Activated naive CD8-positive, alpha-beta T cell treated with anti-CD3 and anti-CD28 coated beads, Interleukin-2, amount 50 U/mL, for 24 hours (primary cell): ENCODE measurements at regions not wholly inside any gene's neighbourhood (a gene's known extent, or its start where the extent isn't known, plus 50 kb on each side); places are given as distances from the start of the nearest gene placed in this dataset.
"Not testable (repeated sequence)": the region's sequence is repeated elsewhere in the genome, so short reads cannot be mapped to it uniquely, and the experiment has no call there.

ENCODE experiments used
- ATAC-seq: fragments of 150-1000 bp; cut with Tn5 transposase; one replicate; pipeline ENCODE4 v1.10.0; 2021
- DNase-seq: peaks from one replicate; pipeline ENCODE4 v3.0.0; 2021
- H3K27ac Mint-ChIP-seq: one replicate; pipeline ENCODE4 v1.8.0; 2021; ENCODE audit warnings: mild to moderate bottlenecking, mixed read lengths
- H3K27me3 Mint-ChIP-seq: one replicate; pipeline ENCODE4 v1.8.0; 2021; ENCODE audit warnings: mixed read lengths
- H3K36me3 Mint-ChIP-seq: one replicate; pipeline ENCODE4 v1.8.0; 2021; ENCODE audit warnings: low read depth, mixed read lengths
- H3K4me1 Mint-ChIP-seq: one replicate; pipeline ENCODE4 v1.8.0; 2021; ENCODE audit warnings: mixed read lengths
- H3K4me3 Mint-ChIP-seq: one replicate; pipeline ENCODE4 v1.8.0; 2021; ENCODE audit warnings: mild to moderate bottlenecking, moderate library complexity, mixed read lengths
- H3K9me3 Mint-ChIP-seq: one replicate; pipeline ENCODE4 v1.8.0; 2021; ENCODE audit warnings: mixed read lengths

DNA sequence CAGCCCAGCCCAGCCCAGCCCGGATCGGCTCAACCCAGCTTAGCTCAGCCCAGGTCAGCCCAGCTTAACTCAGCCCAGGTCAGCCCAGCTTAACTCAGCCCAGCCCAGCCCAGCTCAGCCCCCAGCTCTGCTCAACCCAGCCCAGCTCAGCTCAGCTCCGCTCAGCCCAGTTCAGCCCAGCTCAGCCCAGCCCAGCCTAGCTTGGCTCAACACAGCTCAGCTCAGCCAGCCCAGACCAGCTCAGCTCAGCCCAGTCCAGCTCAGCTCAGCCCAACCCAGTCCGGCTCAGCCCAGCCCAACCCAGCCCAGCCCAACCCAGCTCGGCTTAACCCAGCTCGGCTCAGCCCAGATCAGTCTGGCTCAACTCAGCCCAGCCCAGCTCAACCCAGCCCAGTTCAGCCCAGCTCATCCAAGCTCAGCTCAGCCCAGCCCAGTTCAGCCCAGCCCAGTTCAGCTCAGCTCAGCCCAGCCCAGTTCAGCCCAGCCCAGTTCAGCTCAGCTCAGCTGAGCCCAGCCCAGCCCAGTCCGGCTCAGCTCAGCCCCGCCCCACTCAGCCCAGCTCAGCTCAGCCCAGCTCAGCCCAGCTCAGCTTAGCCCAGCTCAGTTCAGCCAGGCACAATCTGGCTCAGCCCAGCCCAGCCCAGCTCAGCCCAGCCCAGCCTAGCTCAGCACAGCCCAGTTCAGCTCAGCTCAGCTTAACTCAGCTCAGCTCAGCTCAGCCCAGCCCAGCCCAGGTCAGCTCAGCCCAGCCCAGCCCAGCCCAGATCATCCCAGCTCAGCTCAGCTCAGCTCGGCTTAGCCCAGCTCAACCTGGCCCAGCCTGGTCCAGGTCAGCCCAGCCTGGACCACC, 331.7 kb downstream of the TMEM121 start:
- Mint-ChIP-seq H3K27ac (peak overlapping the region; percentile 46), H3K4me1 (peaks cover 35% of the 10 kb centered on the region), H3K27me3 (no peaks in the 10 kb centered on the region), H3K4me3 (peak overlapping the region; percentile 80), H3K9me3 (no peaks in the 10 kb centered on the region), H3K36me3 (peaks cover 8% of the 10 kb centered on the region)
- DNase-seq = no peak
- peak; percentile 12 for ATAC-seq

DNA sequence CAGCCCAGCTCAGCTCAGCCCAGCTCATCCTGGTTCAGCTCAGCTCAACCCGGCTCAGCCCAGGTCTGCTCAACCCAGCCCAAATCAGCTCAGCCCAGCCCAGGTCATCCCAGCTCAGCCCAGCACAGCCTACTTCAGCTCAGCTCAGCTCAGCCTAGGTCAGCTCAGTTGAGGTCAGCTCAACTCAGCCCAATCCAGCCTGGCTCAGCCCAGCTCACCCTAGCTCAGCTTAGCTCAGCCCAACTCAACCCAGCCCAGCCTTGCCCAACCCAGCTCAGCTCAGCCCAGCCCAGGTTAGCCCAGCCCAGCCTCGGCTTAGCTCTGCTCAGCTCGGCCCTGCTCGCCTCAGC, 332.3 kb downstream of the TMEM121 start:
- Mint-ChIP-seq H3K36me3 (peaks cover 8% of the 10 kb centered on the region), H3K27ac (peak overlapping the region; percentile 46), H3K27me3 (no peaks in the 10 kb centered on the region), H3K9me3 (no peaks in the 10 kb centered on the region), H3K4me3 (peak overlapping the region; percentile 80), H3K4me1 (peaks cover 34% of the 10 kb centered on the region)
- ATAC-seq (peak; percentile 4), DNase-seq (no peak)

DNA sequence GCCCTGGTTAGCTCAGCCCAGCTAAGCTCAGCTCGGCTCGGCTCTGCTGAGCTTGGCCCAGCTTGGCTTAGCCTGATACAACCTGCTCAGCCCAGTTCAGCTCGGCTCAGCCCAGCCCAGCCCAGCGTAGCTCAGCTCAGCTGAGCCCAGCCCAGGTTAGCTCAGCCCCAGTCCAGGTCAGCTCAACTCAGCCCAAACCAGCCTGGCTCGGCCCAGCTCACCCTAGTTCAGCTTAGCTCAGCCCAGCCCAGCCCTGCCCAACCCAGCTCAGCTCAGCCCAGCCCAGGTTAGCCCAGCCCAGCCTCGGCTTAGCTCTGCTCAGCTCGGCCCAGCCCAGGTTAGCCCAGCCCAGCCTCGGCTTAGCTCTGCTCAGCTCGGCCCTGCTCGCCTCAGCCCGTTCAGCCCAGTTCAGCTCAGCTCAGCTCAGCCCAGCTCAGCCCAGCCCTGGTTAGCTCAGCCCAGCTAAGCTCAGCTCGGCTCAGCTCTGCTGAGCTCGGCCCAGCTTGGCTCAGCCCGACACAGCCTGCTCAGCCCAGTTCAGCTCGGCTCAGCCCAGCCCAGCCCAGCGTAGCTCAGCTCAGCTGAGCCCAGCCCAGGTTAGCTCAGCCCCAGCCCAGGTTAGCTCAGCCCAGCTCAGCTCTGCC, 332.8 kb downstream of the TMEM121 start:
- H3K9me3 Mint-ChIP-seq, DNase-seq, H3K27me3 Mint-ChIP-seq, H3K36me3 Mint-ChIP-seq: not testable (repeated sequence)
- Mint-ChIP-seq H3K27ac (peak overlapping the region; percentile 46), H3K4me1 (peaks cover 34% of the 10 kb centered on the region), H3K4me3 (peak overlapping the region; percentile 80)
- ATAC-seq = peak; percentile 1

DNA sequence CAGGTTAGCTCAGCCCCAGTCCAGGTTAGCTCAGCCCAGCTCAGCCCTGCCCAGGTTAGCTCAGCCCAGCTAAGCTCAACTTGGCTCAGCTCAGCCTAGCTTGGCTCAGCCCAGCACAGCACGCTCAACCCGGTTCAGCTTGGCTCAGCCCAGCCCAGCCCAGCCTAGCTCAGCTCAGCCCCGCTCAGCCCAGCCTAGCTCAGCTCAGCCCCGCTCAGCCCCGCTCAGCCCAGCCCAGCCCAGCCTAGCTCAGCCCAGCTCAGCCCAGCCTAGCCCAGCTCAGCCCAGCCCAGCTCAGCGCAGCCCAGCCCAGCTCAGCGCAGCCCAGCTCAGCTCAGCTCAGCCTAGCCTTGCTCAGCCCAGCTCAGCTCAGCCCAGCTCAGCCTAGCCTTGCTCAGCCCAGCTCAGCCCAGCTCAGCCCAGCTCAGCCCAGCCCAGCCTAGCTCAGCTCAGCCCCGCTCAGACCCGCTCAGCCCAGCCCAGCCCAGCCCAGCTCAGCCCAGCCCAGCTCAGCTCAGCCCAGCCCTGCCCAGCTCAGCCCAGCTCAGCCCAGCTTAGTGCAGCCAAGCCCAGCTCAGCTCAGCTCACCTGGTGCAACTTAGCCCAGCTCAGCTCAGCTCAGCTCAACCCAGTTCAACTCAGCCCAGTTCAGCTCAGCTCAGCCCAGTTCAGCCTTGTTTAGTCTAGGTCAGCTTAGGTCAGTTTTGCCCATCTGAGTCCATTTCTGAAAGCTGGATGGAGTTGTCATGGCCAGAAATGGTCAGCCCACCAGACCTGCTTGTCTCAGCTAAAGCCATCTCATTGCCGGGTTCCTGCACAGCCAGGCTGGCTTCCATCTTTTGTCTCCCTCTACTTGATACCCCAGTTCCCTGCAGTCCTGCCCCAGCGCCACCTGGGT, 333.6 kb downstream of the TMEM121 start:
- no peak for DNase-seq
- ATAC-seq = peak; percentile 25
- peaks cover 8% of the 10 kb centered on the region for H3K36me3 Mint-ChIP-seq
- peaks cover 35% of the 10 kb centered on the region for H3K4me1 Mint-ChIP-seq
- no peaks in the 10 kb centered on the region for H3K27me3 Mint-ChIP-seq
- H3K9me3 Mint-ChIP-seq = no peaks in the 10 kb centered on the region
- peak overlapping the region; percentile 94 for H3K27ac Mint-ChIP-seq
- peak overlapping the region; percentile 80 for H3K4me3 Mint-ChIP-seq

DNA sequence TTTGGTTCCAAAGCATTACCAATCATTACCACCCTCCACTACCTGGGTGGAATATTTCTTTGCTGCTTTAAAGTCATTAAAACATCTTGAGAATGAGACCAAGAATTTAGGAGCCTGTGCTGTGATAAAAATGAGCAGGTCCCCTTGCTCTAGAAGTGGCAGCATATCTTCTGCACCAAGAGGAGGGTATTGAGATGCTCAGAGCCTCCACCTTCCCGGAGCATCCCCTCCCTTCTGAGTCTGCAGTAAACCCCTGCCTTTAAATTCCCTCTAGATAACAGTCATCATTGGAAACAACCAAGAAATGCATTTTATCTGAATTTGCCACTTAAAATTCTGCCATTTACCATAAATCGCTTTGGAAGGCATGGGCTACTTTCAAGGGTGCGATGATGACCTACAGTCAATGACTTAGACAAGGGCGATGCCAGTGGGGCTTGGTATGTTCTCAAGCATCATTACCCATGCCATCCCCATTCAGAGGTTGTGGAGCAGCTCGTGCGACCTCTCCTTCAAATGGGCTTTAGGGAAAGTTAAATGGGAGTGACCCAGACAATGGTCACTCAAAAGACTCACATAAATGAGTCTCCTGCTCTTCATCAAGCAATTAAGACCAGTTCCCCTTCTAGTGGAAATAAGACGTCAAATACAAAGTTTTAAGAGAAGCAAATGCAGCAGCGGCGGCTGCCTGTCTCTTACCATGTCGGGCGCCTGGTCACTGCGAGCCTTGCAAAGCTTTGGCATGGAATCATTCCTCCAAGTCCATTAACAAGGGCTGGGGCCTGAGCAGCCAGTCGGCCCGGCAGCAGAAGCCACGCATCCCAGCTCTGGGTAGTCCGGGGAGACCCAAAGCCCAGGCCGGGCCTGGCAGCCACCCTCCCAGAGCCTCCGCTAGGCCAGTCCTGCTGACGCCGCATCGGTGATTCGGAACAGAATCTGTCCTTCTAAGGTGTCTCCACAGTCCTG, 334.5 kb downstream of the TMEM121 start:
- Mint-ChIP-seq H3K9me3 (no peaks in the 10 kb centered on the region), H3K36me3 (peaks cover 8% of the 10 kb centered on the region), H3K4me1 (peaks cover 32% of the 10 kb centered on the region), H3K4me3 (peak overlapping the region; percentile 80), H3K27ac (peak overlapping the region; percentile 94), H3K27me3 (no peaks in the 10 kb centered on the region)
- no peak for DNase-seq
- ATAC-seq = no peak

DNA sequence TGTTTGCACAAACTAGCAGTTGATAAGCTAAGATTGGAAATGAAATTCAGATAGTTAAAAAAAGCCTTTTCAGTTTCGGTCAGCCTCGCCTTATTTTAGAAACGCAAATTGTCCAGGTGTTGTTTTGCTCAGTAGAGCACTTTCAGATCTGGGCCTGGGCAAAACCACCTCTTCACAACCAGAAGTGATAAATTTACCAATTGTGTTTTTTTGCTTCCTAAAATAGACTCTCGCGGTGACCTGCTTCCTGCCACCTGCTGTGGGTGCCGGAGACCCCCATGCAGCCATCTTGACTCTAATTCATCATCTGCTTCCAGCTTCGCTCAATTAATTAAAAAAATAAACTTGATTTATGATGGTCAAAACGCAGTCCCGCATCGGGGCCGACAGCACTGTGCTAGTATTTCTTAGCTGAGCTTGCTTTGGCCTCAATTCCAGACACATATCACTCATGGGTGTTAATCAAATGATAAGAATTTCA, 335.6 kb downstream of the TMEM121 start:
- H3K27ac Mint-ChIP-seq = peak overlapping the region; percentile 94
- H3K4me1 Mint-ChIP-seq = peaks cover 32% of the 10 kb centered on the region
- H3K4me3 Mint-ChIP-seq = peak overlapping the region; percentile 80
- DNase-seq (peak; percentile 47), ATAC-seq (no peak)
- no peaks in the 10 kb centered on the region for H3K9me3 Mint-ChIP-seq
- peaks cover 8% of the 10 kb centered on the region for H3K36me3 Mint-ChIP-seq
- no peaks in the 10 kb centered on the region for H3K27me3 Mint-ChIP-seq

DNA sequence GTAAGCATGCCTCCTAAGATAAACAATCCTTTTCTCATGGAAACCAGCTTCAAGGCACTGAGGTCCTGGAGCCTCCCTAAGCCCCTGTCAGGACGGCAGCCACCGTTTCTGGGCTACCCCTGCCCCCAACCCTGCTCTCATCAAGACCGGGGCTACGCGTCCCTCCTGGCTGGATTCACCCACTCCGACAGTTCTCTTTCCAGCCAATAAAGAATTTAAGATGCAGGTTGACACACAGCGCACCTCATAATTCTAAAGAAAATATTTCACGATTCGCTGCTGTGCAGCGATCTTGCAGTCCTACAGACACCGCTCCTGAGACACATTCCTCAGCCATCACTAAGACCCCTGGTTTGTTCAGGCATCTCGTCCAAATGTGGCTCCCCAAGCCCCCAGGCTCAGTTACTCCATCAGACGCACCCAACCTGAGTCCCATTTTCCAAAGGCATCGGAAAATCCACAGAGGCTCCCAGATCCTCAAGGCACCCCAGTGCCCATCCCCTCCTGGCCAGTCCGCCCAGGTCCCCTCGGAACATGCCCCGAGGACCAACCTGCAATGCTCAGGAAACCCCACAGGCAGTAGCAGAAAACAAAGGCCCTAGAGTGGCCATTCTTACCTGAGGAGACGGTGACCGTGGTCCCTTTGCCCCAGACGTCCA, 336.3 kb downstream of the TMEM121 start:
- ATAC-seq (no peak), DNase-seq (no peak)
- Mint-ChIP-seq H3K27me3 (no peaks in the 10 kb centered on the region), H3K4me3 (peak overlapping the region; percentile 80), H3K36me3 (peaks cover 8% of the 10 kb centered on the region), H3K9me3 (no peaks in the 10 kb centered on the region), H3K27ac (peak overlapping the region; percentile 94), H3K4me1 (peaks cover 32% of the 10 kb centered on the region)

DNA sequence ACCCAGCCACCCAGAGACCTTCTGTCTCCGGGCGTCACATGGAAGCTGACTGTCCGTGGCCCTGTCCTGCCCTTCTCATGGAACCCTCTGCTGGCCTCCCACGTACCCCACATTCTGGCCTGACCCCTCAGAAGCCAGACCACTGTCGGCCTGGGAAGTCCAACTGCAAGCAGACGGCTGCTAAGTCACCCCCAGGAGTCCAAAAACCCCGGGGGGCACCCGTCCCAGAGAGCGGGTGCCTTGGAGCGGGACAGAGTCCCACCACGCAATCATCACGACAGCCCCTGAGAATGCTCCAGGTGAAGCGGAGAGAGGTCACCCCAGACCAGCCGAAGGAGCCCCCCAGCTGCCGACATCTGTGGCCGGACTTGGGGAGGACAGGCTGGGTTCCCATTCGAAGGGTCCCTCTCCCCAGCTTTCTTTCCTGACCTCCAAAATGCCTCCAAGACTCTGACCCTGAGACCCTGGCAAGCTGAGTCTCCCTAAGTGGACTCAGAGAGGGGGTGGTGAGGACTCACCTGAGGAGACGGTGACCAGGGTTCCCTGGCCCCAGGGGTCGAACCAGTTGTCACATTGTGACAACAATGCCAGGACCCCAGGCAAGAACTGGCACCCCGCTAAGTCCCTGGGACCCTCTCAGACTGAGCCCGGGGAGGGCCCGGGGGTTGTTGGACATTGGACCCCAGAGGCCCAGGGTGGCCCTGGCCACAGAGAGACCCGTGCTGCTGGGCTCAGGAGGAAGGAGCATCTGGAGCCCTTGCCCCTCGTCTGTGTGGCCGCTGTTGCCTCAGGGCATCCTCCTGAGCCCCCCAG, 337.1 kb downstream of the TMEM121 start:
- H3K36me3 Mint-ChIP-seq = peaks cover 8% of the 10 kb centered on the region
- ATAC-seq (no peak), DNase-seq (no peak)
- H3K9me3 Mint-ChIP-seq = no peaks in the 10 kb centered on the region
- peaks cover 32% of the 10 kb centered on the region for H3K4me1 Mint-ChIP-seq
- peak overlapping the region; percentile 94 for H3K27ac Mint-ChIP-seq
- H3K4me3 Mint-ChIP-seq = peak overlapping the region; percentile 80
- no peaks in the 10 kb centered on the region for H3K27me3 Mint-ChIP-seq

DNA sequence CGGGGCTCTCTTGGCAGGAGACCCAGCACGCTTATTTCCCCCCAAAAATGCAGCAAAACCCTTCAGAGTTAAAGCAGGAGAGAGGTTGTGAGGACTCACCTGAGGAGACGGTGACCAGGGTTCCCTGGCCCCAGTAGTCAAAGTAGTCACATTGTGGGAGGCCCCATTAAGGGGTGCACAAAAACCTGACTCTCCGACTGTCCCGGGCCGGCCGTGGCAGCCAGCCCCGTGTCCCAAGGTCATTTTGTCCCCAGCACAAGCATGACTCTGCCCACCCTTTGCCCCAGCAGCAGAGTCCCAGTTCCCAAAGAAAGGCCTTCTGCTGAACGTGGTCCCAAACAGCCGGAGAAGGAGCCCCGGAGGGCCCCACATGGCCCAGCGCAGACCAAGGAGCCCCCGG, 337.7 kb downstream of the TMEM121 start:
- DNase-seq (no peak), ATAC-seq (no peak)
- Mint-ChIP-seq H3K4me1 (peaks cover 32% of the 10 kb centered on the region), H3K36me3 (peaks cover 8% of the 10 kb centered on the region), H3K4me3 (peak overlapping the region; percentile 80), H3K9me3 (no peaks in the 10 kb centered on the region), H3K27ac (no peak overlapping the region), H3K27me3 (no peaks in the 10 kb centered on the region)

DNA sequence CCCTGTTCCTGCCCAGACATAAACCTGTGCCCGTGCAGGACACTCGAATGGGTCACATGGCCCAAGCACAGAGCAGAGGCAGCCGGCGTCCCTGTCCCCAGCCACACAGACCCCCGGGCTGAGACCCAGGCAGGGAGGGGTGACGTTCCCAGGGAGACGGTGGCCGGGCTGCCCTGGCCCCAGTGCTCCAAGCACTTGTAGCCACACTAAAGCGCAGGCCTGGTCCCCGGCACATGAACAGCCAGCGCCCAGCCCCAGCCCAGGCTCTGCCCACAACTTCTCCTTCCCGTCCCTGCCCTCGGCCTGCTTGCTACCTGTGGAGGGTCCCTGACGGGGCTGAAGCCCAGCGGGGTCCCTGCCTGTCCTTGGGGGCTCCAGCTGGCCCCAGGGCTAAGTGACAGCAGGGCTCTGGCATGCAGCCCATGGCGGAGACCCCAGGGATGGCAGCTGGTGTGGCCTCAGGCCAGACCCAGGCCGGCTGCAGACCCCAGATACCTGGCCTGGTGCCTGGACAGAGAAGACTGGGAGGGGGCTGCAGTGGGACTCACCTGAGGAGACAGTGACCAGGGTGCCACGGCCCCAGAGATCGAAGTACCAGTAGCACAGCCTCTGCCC, 338.4 kb downstream of the TMEM121 start:
- peaks cover 8% of the 10 kb centered on the region for H3K36me3 Mint-ChIP-seq
- H3K27me3 Mint-ChIP-seq = no peaks in the 10 kb centered on the region
- H3K4me3 Mint-ChIP-seq = no peak overlapping the region

DNA sequence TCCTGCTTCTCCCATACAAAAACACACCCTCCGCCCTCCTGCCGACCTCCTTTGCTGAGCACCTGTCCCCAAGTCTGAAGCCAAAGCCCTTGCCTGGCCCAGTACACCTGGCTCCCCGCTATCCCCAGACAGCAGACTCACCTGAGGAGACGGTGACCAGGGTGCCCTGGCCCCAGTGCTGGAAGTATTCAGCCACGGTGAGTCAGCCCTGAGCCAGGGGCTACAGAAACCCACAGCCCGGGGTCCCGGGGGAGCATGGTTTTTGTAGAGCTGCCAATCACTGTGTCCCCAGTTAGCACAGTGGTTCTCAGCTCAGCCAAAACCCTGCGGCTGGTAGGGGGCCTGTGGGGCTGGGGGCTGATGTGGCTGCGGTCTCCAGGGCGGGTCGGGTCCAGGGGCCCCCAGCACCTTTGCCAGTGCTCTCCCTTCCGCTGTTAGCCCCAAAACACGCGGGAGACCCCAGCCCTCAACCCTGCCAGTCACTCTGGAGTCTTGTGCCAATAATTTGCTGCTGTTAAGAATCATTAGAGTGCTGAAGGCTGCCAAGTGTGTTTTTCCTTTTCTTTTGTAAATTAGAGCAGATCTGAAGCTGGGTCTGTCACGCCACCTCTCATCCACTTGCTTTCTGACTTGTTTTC, 339.0 kb downstream of the TMEM121 start:
- peaks cover 8% of the 10 kb centered on the region for H3K36me3 Mint-ChIP-seq
- no peaks in the 10 kb centered on the region for H3K27me3 Mint-ChIP-seq
- H3K27ac Mint-ChIP-seq = no peak overlapping the region
- DNase-seq = no peak
- H3K4me3 Mint-ChIP-seq = no peak overlapping the region
- peaks cover 29% of the 10 kb centered on the region for H3K4me1 Mint-ChIP-seq
- no peaks in the 10 kb centered on the region for H3K9me3 Mint-ChIP-seq
- no peak for ATAC-seq

More for the DNA sequence above, 338.4 kb downstream of the TMEM121 start:
- no peak for ATAC-seq
- H3K27ac Mint-ChIP-seq = no peak overlapping the region
- no peak for DNase-seq
- no peaks in the 10 kb centered on the region for H3K9me3 Mint-ChIP-seq
- peaks cover 32% of the 10 kb centered on the region for H3K4me1 Mint-ChIP-seq
